ENCODE measurements at regions not wholly inside any gene's neighbourhood (a gene's known extent, or its start where the extent isn't known, plus 50 kb on each side); places are given as distances from the start of the nearest gene placed in this dataset.

- TF ChIP-seq CTCF (conservative IDR thresholded peaks at IDR 0.05; ENCODE audit: low read length): no peak
- TF ChIP-seq EZH2phosphoT487 (IDR thresholded peaks at IDR 0.05; ENCODE audit: borderline replicate concordance): no peak
Observed at GRCh38 chr2:204060841-204061240, 124.3 kb downstream of the ICOS start.
